ENCODE measurements at regions not wholly inside any gene's neighbourhood (a gene's known extent, or its start where the extent isn't known, plus 50 kb on each side); places are given as distances from the start of the nearest gene placed in this dataset.

DNA sequence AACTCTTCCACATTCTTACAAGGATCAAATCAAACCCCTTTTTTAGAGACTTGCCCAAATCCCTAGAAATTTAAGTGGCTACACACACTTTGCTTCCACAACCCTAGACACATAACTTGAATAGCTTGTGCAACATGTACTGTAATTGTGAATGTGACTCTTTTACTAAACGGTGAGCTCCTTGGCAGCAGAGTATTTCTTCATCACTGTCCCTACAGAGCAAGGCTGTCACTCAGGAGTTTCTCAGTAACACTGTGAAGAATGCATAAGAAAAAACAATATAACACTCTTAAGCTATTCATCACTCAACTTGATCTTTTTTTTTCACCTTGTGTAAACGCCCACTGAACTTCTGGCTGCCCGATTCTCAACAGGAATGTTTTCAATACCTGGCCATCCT lies 53.8 kb upstream of the ADAMTS18 start:
- TF ChIP-seq, protein P1, sequence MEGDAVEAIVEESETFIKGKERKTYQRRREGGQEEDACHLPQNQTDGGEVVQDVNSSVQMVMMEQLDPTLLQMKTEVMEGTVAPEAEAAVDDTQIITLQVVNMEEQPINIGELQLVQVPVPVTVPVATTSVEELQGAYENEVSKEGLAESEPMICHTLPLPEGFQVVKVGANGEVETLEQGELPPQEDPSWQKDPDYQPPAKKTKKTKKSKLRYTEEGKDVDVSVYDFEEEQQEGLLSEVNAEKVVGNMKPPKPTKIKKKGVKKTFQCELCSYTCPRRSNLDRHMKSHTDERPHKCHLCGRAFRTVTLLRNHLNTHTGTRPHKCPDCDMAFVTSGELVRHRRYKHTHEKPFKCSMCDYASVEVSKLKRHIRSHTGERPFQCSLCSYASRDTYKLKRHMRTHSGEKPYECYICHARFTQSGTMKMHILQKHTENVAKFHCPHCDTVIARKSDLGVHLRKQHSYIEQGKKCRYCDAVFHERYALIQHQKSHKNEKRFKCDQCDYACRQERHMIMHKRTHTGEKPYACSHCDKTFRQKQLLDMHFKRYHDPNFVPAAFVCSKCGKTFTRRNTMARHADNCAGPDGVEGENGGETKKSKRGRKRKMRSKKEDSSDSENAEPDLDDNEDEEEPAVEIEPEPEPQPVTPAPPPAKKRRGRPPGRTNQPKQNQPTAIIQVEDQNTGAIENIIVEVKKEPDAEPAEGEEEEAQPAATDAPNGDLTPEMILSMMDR (conservative IDR thresholded peaks at IDR 0.05; ENCODE audit: low read depth, low read length) = no peak
- no peak for DNase-seq (ENCODE audit: low read depth)
- H3K4me3 ChIP-seq (ENCODE audit: low read depth, low read length) = no peak overlapping the region

DNA sequence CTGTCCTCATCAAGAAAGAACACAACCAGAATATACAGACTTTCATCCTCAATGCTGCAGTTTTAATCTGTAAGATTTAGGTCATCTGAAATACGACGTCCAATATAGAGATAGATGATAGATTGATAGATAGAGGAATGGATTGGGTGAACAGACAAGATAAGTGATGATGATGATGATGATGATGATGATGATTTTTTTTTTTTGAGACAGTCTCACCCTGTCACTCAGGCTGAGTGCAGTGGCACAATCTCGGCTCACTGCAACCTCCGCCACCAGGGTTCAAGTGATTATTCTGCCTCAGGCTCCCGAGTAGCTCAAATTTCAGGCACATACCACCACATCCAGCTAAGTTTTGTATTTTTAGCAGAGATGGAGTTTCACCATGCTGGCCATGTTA lies 56.3 kb upstream of the ADAMTS18 start:
- TF ChIP-seq, protein P1 (conservative IDR thresholded peaks at IDR 0.05; ENCODE audit: low read depth, low read length) = no peak
- no peak for DNase-seq (ENCODE audit: low read depth)
- H3K4me3 ChIP-seq (ENCODE audit: low read depth, low read length) = no peak overlapping the region

DNA sequence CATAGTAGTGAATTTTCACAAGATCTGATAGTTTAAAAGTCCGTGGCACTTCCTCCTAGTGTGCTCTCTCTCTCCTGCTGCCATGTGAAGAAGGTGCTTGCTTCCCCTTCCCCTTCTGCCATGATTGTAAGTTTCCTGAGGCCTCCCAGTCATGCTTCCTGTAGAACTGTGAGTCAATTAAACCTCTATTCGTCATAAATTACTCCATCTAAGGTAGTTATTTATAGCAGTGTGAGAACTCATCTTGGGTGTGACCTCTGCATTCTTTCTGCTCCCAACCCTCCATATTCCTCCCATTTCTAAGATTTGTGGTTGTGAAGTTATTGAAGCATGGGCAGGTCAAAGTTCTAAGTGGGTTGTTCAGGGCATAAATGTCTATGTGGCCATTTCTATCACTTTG lies 62.1 kb upstream of the ADAMTS18 start:
- TF ChIP-seq, protein P1 (conservative IDR thresholded peaks at IDR 0.05; ENCODE audit: low read depth, low read length) = no peak
- DNase-seq (ENCODE audit: low read depth) = peak; percentile 22
- no peak overlapping the region for H3K4me3 ChIP-seq (ENCODE audit: low read depth, low read length)

- TF ChIP-seq, protein P1 (conservative IDR thresholded peaks at IDR 0.05; ENCODE audit: low read depth, low read length) = no peak
- H3K4me3 ChIP-seq (ENCODE audit: low read depth, low read length) = no peak overlapping the region
- peak; percentile 22 for DNase-seq (ENCODE audit: low read depth)
Observed at GRCh38 chr16:77499373-77500285, 64.8 kb upstream of the ADAMTS18 start.

DNA sequence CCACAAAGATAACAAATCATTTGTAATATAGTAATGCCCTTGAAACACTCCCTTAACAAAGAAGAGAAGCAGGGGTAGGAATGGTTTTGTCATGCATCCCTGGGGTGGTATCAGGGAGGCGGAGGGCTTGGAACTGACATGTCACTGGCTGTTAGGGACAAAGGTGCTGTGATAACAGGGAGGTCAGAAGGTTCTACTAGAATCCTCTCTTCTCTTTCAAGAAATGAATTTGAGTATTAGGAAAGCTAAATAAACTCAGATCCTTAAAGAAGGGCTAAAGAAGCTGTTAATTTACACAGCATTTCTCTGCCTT lies 65.4 kb upstream of the ADAMTS18 start:
- TF ChIP-seq, protein P1 (conservative IDR thresholded peaks at IDR 0.05; ENCODE audit: low read depth, low read length) = no peak
- DNase-seq (ENCODE audit: low read depth) = no peak
- H3K4me3 ChIP-seq (ENCODE audit: low read depth, low read length) = no peak overlapping the region

GRCh38 chr16:77500934-77501664 lies 66.3 kb upstream of the ADAMTS18 start:
- DNase-seq (ENCODE audit: low read depth) = no peak
- no peak overlapping the region for H3K4me3 ChIP-seq (ENCODE audit: low read depth, low read length)
- TF ChIP-seq, protein P1 (conservative IDR thresholded peaks at IDR 0.05; ENCODE audit: low read depth, low read length) = no peak

Measured in epithelial cell of proximal tubule (primary cell).